Testis (tissue), 2 donors: ENCODE measurements at regions not wholly inside any gene's neighbourhood (a gene's known extent, or its start where the extent isn't known, plus 50 kb on each side); places are given as distances from the start of the nearest gene placed in this dataset.

Source experiments
- CTCF ChIP-seq, 3 experiments: fragments of 450-650 bp in 2 of 3; fragments of 200-600 bp in 1 of 3; sonication (generic) in 1 of 3; IDR thresholded peaks; one replicate each; pipeline ENCODE4 v1.5.1; 2016 to 2019; ENCODE audit warnings: antibody characterized with exemption in 3 of 3, mild to moderate bottlenecking in 2 of 3, moderate library complexity in 1 of 3
- POLR2A ChIP-seq: fragments of 450-650 bp; IDR thresholded peaks from one replicate; pipeline ENCODE4 v1.6.1; 2017; ENCODE audit warnings: antibody characterized with exemption, mild to moderate bottlenecking, moderate library complexity

GRCh38 chr4:24659241-24659961 is 75.0 kb upstream of the DHX15 start:
- no peak for TF ChIP-seq CTCF (IDR thresholded peaks at IDR 0.05)
- TF ChIP-seq POLR2A, result no peak
